ENCODE measurements at regions not wholly inside any gene's neighbourhood (a gene's known extent, or its start where the extent isn't known, plus 50 kb on each side); places are given as distances from the start of the nearest gene placed in this dataset.

- TF ChIP-seq GATA3 (IDR thresholded peaks at IDR 0.05; ENCODE audit: low read depth, low read length) (no peak), GATA2 (IDR thresholded peaks at IDR 0.05; ENCODE audit: low read depth, low read length) (no peak)
These were observed 138.1 kb downstream of the TSHZ3 start for GRCh38 chr19:31211088-31211487.
